GM12875 (cell line): ENCODE measurements at regions not wholly inside any gene's neighbourhood (a gene's known extent, or its start where the extent isn't known, plus 50 kb on each side); places are given as distances from the start of the nearest gene placed in this dataset.

Experiments
- H3K4me3 ChIP-seq: one replicate; pipeline ENCODE4 v1.5.1; 2011; ENCODE audit warnings: low read depth, low read length, control low read depth
- TF ChIP-seq, protein P1 (sequence below): IDR thresholded peaks from 2 replicates; pipeline ENCODE4 v1.5.1; 2011; ENCODE audit warnings: low read depth, mild to moderate bottlenecking, control low read depth, inconsistent platforms, low read length, moderate library complexity, borderline replicate concordance; ENCODE audit not compliant: insufficient read depth

DNA sequence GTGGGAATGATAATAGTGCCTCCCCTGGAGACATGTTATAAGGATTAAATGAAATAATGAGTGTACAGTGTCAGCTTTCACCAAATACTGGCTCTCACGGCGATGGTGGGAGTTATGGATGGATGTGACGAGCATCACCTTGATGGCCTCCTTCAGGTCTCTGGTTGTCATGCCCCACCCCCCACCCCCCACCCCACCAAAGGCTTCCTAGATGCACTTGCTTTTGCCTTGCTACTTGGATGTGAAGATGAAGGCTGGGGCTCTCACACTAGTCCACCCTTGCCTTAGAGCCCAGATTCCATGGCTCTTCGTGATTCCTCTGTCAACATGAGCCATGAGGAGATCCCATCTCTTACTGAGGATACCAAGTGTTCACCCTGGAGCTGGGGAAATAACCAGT is 412.3 kb downstream of the NPHP4 start:
- TF ChIP-seq, protein P1, sequence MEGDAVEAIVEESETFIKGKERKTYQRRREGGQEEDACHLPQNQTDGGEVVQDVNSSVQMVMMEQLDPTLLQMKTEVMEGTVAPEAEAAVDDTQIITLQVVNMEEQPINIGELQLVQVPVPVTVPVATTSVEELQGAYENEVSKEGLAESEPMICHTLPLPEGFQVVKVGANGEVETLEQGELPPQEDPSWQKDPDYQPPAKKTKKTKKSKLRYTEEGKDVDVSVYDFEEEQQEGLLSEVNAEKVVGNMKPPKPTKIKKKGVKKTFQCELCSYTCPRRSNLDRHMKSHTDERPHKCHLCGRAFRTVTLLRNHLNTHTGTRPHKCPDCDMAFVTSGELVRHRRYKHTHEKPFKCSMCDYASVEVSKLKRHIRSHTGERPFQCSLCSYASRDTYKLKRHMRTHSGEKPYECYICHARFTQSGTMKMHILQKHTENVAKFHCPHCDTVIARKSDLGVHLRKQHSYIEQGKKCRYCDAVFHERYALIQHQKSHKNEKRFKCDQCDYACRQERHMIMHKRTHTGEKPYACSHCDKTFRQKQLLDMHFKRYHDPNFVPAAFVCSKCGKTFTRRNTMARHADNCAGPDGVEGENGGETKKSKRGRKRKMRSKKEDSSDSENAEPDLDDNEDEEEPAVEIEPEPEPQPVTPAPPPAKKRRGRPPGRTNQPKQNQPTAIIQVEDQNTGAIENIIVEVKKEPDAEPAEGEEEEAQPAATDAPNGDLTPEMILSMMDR, result no peak
- no peak overlapping the region for H3K4me3 ChIP-seq

DNA sequence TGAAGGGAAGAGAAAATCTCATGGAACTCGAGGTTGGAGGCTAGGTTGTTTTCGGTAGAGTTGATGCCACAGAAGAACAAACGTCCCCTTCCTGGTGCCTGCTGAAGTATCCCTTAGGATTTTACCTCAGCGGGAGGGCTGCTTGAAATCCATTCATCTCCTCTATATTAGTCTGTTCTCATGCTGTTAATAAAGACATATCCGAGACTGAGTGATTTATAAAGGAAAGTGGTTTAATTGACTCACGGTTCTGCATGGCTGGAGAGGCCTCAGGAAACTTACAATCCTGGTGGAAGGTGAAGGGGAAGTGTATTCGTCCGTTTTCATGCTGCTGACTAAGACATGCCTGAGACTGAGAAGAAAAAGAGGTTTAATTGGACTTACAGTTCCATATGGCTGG is 413.5 kb downstream of the NPHP4 start:
- TF ChIP-seq, protein P1, result no peak
- no peak overlapping the region for H3K4me3 ChIP-seq

DNA sequence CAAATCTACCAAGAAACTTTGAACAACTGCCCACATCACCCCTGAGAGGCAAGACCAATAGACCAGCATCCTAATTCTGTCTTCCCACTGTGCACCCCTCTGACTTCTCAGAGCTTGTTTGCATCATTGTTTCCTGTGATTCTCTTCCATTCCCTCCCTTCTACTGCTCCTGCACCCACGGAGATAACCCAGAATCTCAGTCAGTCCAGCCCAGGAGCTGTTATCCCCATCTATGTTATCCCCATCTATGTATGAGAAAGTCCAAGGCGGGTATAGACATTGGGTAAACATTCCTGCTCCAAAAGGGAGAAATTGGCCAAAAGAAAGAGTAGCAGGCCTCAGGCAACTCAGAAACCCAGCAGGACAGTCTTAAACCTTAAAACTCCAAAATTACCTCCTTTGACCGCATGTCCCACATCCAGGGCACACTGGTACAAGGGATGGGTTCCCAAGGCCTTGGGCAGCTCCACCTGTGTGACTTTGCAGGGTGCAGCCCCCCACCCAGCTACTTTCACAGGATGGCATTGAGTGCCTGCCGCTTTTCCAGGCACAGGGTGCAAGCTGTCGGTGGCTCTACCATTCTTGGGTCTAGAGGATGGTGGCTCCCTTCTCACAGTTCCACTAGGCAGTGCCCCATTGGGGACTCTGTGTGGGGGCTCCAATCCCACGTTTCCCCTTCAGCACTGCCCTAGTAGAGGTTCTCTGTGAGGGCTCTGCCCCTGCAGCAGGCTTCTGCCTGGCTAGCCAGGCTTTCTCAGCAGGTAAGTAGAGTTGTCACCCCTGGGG is 414.8 kb downstream of the NPHP4 start:
- H3K4me3 ChIP-seq, result no peak overlapping the region
- TF ChIP-seq, protein P1, result no peak

- TF ChIP-seq, protein P1, result no peak
- no peak overlapping the region for H3K4me3 ChIP-seq
Observed at GRCh38 chr1:5576673-5577065, 415.6 kb downstream of the NPHP4 start.

DNA sequence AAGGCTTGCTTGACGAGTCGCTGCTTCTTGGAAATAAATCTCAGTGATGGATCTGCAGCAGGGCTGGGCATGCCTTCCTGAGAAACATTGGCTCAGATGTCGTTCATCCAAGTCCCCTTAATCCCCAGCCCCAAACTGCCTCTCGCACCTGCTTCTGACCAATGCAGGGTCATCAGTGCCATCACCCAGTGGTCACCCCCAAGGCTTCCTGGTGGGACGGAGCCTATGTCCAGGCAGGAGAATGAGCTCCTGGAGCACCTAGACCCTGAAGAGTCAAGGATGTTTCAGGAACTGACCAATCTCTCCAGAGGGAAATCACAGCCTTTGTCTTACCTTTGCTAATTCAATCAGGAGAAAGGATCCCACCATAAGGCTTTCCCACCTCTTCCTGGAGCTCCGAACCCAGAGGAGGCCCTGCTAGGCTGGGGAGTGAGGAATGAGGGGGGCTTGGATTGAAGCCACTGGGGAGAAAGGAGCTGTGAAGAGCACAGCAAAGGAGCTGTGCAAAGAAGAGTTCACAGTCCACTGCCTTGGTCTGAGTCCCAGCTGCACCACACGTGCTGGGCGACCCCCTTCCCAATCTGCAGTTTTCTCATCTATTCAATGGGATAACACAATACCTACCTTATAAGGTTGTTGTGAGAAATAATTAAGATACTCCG is 416.1 kb downstream of the NPHP4 start:
- TF ChIP-seq, protein P1, result no peak

DNA sequence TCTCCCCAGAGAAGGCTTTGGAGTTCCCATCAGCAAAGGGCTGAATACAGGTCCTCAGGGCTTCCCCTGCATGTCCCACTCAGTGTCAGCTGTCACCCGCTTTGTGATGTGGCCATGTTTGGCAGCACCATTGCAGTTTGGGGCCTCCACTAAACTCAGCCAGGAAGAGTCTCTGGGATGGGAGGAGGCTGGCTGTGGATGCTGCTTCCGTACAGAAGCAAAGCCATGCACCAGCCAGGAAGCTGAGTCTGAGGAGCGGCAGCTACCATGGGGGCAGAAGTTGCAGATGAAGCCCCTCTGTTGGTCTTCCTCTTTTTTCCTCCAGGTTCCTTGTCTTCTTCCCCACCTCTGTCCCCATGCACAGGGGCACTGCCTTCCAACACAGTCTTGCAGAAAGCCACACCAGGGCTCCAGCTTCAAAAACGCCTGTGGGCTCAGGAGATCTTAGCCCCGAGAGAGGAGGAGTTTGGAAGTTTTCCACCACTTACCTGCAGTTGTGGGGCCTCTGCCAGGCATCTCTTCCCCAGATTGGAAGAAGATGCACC is 416.8 kb downstream of the NPHP4 start:
- no peak overlapping the region for H3K4me3 ChIP-seq
- TF ChIP-seq, protein P1, result no peak

More for the DNA sequence above, 416.1 kb downstream of the NPHP4 start:
- H3K4me3 ChIP-seq, result no peak overlapping the region
